GM23338 (cell line): ENCODE measurements at regions not wholly inside any gene's neighbourhood (a gene's known extent, or its start where the extent isn't known, plus 50 kb on each side); places are given as distances from the start of the nearest gene placed in this dataset.

Experiments
- ATAC-seq: fragments of 200-7000 bp; cut with Tn5 transposase; 3 replicates; pipeline ENCODE4 v1.9.1; 2020
- DNase-seq: peaks from one replicate; pipeline ENCODE4 v3.0.0-alpha.2; 2015; ENCODE audit warnings: low spot score
- H2AFZ ChIP-seq: fragments of 200-600 bp; sonication (generic); 2 replicates; pipeline ENCODE4 v1.8.0; 2016; ENCODE audit warnings: antibody characterized with exemption, mild to moderate bottlenecking, moderate library complexity
- H3F3A ChIP-seq: fragments of 200-600 bp; sonication (generic); replicated peaks from 2 replicates; pipeline ENCODE4 v1.8.0; 2017; ENCODE audit warnings: antibody characterized with exemption, mixed run types, low read depth
- H3K27ac ChIP-seq: fragments of 200-600 bp; sonication (generic); 2 replicates; pipeline ENCODE4 v1.6.1; 2016; ENCODE audit warnings: low read depth
- H3K27me3 ChIP-seq: fragments of 200-600 bp; sonication (generic); 2 replicates; pipeline ENCODE4 v1.8.0; 2016; ENCODE audit warnings: mild to moderate bottlenecking, mixed run types, moderate library complexity; ENCODE audit not compliant: insufficient read depth
- H3K36me3 ChIP-seq: fragments of 200-600 bp; sonication (generic); 2 replicates; pipeline ENCODE4 v1.8.0; 2016; ENCODE audit warnings: mild to moderate bottlenecking; ENCODE audit not compliant: insufficient read depth
- H3K4me1 ChIP-seq: fragments of 200-600 bp; sonication (generic); 2 replicates; pipeline ENCODE4 v1.8.0; 2016; ENCODE audit warnings: mild to moderate bottlenecking, moderate library complexity; ENCODE audit not compliant: insufficient read depth
- H3K4me2 ChIP-seq: fragments of 200-600 bp; sonication (generic); 2 replicates; pipeline ENCODE4 v1.7.1; 2017; ENCODE audit warnings: mixed run types
- H3K4me3 ChIP-seq: fragments of 200-600 bp; sonication (generic); 2 replicates; pipeline ENCODE4 v1.6.1; 2016; ENCODE audit warnings: mixed run types
- H3K79me2 ChIP-seq: fragments of 200-600 bp; sonication (generic); replicated peaks from 2 replicates; pipeline ENCODE4 v1.8.0; 2017; ENCODE audit warnings: mild to moderate bottlenecking; ENCODE audit not compliant: insufficient read depth
- H3K9me2 ChIP-seq: fragments of 200-600 bp; sonication (generic); 2 replicates; pipeline ENCODE4 v1.8.0; 2017; ENCODE audit not compliant: insufficient read depth
- H4K20me1 ChIP-seq: fragments of 200-600 bp; sonication (generic); replicated peaks from 2 replicates; pipeline ENCODE4 v1.8.0; 2017; ENCODE audit warnings: mild to moderate bottlenecking; ENCODE audit not compliant: insufficient read depth
- H3K27ac Mint-ChIP-seq: 2 replicates; pipeline ENCODE4 v1.8.0; 2020; ENCODE audit warnings: inconsistent platforms, mild to moderate bottlenecking, moderate library complexity, mixed read lengths
- H3K27me3 Mint-ChIP-seq: 3 replicates; pipeline ENCODE4 v1.8.0; 2022; ENCODE audit warnings: low read depth, mild to moderate bottlenecking, moderate library complexity, mixed read lengths, inconsistent platforms; ENCODE audit not compliant: insufficient read depth, poor library complexity
- H3K36me3 Mint-ChIP-seq: 3 replicates; pipeline ENCODE4 v1.8.0; 2021; ENCODE audit warnings: low read depth, mild to moderate bottlenecking, inconsistent platforms, moderate library complexity, mixed read lengths
- H3K4me1 Mint-ChIP-seq: 3 replicates; pipeline ENCODE4 v1.8.0; 2020; ENCODE audit warnings: mild to moderate bottlenecking, inconsistent platforms, mixed read lengths
- H3K4me3 Mint-ChIP-seq: 3 replicates; pipeline ENCODE4 v1.8.0; 2021; ENCODE audit warnings: moderate library complexity, mild to moderate bottlenecking, inconsistent platforms, mixed read lengths
- H3K9me3 Mint-ChIP-seq: 3 replicates; pipeline ENCODE4 v1.8.0; 2020; ENCODE audit warnings: moderate library complexity, mild to moderate bottlenecking, inconsistent platforms, mixed read lengths
- CREB1 ChIP-seq: fragments of 250-450 bp; sonication (Bioruptor Pico); IDR thresholded peaks from 2 replicates; pipeline ENCODE4 v1.5.0; 2020; ENCODE audit warnings: low read depth, mild to moderate bottlenecking, moderate library complexity
- ETS1 ChIP-seq: IDR thresholded peaks from 2 replicates; pipeline ENCODE4 v1.6.1; 2016; ENCODE audit warnings: antibody characterized with exemption
- EZH2 ChIP-seq: fragments of 200-600 bp; sonication (generic); IDR thresholded peaks from one replicate; pipeline ENCODE4 v1.8.0; 2017; ENCODE audit warnings: antibody characterized with exemption, mild to moderate bottlenecking, low read depth; ENCODE audit not compliant: unreplicated experiment
- EZH2phosphoT487 ChIP-seq: fragments of 200-600 bp; sonication (generic); IDR thresholded peaks from one replicate; pipeline ENCODE4 v1.8.1; 2018; ENCODE audit warnings: antibody characterized with exemption; ENCODE audit not compliant: unreplicated experiment
- JUNB ChIP-seq: IDR thresholded peaks from one replicate; pipeline ENCODE4 v1.6.1; 2016; ENCODE audit warnings: antibody characterized with exemption; ENCODE audit not compliant: unreplicated experiment
- NANOG ChIP-seq: IDR thresholded peaks from 2 replicates; pipeline ENCODE4 v1.6.1; 2016; ENCODE audit warnings: antibody characterized with exemption, borderline replicate concordance
- POLR2AphosphoS5 ChIP-seq: IDR thresholded peaks from 2 replicates; pipeline ENCODE4 v1.6.1; 2016; ENCODE audit warnings: antibody characterized with exemption, low read depth
- STAT1 ChIP-seq: IDR thresholded peaks from one replicate; pipeline ENCODE4 v1.6.1; 2016; ENCODE audit warnings: antibody characterized with exemption; ENCODE audit not compliant: unreplicated experiment
- ZNF114 ChIP-seq: fragments of 250-450 bp; sonication (Bioruptor Pico); IDR thresholded peaks from 2 replicates; pipeline ENCODE4 v1.5.0; 2020; ENCODE audit warnings: mild to moderate bottlenecking, moderate library complexity
- ZNF331 ChIP-seq: fragments of 250-450 bp; sonication (Bioruptor Pico); IDR thresholded peaks from 2 replicates; pipeline ENCODE4 v1.5.0; 2020; ENCODE audit warnings: low read depth, mild to moderate bottlenecking, moderate library complexity
- TF ChIP-seq, protein P1 (sequence below): fragments of 250-450 bp; sonication (Bioruptor Pico); IDR thresholded peaks from 2 replicates; pipeline ENCODE4 v1.5.0; 2020; ENCODE audit warnings: mild to moderate bottlenecking, moderate library complexity
- TF ChIP-seq, protein P2 (sequence below), 2 experiments: fragments of 200-600 bp in 1 of 2; sonication (generic) in 1 of 2; conservative IDR thresholded peaks; 2 replicates each; pipeline versions ENCODE4 v1.5.1 to v1.6.1; 2016 to 2017; ENCODE audit warnings: antibody characterized with exemption in 2 of 2, low read depth in 2 of 2, mild to moderate bottlenecking in 2 of 2, moderate library complexity in 1 of 2
- TF ChIP-seq, protein P3 (sequence below): IDR thresholded peaks from one replicate; pipeline ENCODE4 v1.6.1; 2018; ENCODE audit warnings: antibody characterized with exemption; ENCODE audit not compliant: unreplicated experiment

- no peaks in the 10 kb centered on the region for H3F3A ChIP-seq
- Mint-ChIP-seq H3K9me3 (no peaks in the 10 kb centered on the region; the same call in 2 of the 3 replicates), H3K27me3 (peaks cover 4% of the 10 kb centered on the region), H3K36me3 (no peaks in the 10 kb centered on the region), H3K4me3 (no peak overlapping the region), H3K27ac (no peak overlapping the region), H3K4me1 (peaks cover 17% of the 10 kb centered on the region)
- no peaks in the 10 kb centered on the region for H4K20me1 ChIP-seq
- no peak overlapping the region for H2AFZ ChIP-seq
- DNase-seq: no peak
- H3K27ac ChIP-seq: no peak overlapping the region
- no peaks in the 10 kb centered on the region for H3K9me2 ChIP-seq
- H3K79me2 ChIP-seq: no peaks in the 10 kb centered on the region
- no peak for ATAC-seq
- no peak overlapping the region for H3K4me3 ChIP-seq
- H3K36me3 ChIP-seq: no peaks in the 10 kb centered on the region
- H3K4me1 ChIP-seq: no peaks in the 10 kb centered on the region
- TF ChIP-seq NANOG: no peak
- TF ChIP-seq POLR2AphosphoS5: no peak
- no peak for TF ChIP-seq ZNF114
- TF ChIP-seq, protein P1, sequence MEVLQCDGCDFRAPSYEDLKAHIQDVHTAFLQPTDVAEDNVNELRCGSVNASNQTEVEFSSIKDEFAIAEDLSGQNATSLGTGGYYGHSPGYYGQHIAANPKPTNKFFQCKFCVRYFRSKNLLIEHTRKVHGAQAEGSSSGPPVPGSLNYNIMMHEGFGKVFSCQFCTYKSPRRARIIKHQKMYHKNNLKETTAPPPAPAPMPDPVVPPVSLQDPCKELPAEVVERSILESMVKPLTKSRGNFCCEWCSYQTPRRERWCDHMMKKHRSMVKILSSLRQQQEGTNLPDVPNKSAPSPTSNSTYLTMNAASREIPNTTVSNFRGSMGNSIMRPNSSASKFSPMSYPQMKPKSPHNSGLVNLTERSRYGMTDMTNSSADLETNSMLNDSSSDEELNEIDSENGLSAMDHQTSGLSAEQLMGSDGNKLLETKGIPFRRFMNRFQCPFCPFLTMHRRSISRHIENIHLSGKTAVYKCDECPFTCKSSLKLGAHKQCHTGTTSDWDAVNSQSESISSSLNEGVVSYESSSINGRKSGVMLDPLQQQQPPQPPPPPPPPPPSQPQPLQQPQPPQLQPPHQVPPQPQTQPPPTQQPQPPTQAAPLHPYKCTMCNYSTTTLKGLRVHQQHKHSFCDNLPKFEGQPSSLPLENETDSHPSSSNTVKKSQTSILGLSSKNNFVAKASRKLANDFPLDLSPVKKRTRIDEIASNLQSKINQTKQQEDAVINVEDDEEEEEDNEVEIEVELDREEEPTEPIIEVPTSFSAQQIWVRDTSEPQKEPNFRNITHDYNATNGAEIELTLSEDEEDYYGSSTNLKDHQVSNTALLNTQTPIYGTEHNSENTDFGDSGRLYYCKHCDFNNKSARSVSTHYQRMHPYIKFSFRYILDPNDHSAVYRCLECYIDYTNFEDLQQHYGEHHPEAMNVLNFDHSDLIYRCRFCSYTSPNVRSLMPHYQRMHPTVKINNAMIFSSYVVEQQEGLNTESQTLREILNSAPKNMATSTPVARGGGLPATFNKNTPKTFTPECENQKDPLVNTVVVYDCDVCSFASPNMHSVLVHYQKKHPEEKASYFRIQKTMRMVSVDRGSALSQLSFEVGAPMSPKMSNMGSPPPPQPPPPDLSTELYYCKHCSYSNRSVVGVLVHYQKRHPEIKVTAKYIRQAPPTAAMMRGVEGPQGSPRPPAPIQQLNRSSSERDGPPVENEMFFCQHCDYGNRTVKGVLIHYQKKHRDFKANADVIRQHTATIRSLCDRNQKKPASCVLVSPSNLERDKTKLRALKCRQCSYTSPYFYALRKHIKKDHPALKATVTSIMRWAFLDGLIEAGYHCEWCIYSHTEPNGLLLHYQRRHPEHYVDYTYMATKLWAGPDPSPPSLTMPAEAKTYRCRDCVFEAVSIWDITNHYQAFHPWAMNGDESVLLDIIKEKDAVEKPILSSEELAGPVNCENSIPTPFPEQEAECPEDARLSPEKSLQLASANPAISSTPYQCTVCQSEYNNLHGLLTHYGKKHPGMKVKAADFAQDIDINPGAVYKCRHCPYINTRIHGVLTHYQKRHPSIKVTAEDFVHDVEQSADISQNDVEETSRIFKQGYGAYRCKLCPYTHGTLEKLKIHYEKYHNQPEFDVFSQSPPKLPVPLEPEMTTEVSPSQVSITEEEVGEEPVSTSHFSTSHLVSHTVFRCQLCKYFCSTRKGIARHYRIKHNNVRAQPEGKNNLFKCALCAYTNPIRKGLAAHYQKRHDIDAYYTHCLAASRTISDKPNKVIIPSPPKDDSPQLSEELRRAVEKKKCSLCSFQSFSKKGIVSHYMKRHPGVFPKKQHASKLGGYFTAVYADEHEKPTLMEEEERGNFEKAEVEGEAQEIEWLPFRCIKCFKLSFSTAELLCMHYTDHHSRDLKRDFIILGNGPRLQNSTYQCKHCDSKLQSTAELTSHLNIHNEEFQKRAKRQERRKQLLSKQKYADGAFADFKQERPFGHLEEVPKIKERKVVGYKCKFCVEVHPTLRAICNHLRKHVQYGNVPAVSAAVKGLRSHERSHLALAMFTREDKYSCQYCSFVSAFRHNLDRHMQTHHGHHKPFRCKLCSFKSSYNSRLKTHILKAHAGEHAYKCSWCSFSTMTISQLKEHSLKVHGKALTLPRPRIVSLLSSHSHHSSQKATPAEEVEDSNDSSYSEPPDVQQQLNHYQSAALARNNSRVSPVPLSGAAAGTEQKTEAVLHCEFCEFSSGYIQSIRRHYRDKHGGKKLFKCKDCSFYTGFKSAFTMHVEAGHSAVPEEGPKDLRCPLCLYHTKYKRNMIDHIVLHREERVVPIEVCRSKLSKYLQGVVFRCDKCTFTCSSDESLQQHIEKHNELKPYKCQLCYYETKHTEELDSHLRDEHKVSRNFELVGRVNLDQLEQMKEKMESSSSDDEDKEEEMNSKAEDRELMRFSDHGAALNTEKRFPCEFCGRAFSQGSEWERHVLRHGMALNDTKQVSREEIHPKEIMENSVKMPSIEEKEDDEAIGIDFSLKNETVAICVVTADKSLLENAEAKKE (CRISPR knock-in tag): no peak
- TF ChIP-seq ZNF331 (CRISPR knock-in tag): no peak
- no peak for TF ChIP-seq JUNB
- no peak for TF ChIP-seq STAT1
- TF ChIP-seq, protein P2, sequence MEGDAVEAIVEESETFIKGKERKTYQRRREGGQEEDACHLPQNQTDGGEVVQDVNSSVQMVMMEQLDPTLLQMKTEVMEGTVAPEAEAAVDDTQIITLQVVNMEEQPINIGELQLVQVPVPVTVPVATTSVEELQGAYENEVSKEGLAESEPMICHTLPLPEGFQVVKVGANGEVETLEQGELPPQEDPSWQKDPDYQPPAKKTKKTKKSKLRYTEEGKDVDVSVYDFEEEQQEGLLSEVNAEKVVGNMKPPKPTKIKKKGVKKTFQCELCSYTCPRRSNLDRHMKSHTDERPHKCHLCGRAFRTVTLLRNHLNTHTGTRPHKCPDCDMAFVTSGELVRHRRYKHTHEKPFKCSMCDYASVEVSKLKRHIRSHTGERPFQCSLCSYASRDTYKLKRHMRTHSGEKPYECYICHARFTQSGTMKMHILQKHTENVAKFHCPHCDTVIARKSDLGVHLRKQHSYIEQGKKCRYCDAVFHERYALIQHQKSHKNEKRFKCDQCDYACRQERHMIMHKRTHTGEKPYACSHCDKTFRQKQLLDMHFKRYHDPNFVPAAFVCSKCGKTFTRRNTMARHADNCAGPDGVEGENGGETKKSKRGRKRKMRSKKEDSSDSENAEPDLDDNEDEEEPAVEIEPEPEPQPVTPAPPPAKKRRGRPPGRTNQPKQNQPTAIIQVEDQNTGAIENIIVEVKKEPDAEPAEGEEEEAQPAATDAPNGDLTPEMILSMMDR (conservative IDR thresholded peaks at IDR 0.05; ENCODE audit: low read depth in 2 of 2): no peak
- TF ChIP-seq, protein P3, sequence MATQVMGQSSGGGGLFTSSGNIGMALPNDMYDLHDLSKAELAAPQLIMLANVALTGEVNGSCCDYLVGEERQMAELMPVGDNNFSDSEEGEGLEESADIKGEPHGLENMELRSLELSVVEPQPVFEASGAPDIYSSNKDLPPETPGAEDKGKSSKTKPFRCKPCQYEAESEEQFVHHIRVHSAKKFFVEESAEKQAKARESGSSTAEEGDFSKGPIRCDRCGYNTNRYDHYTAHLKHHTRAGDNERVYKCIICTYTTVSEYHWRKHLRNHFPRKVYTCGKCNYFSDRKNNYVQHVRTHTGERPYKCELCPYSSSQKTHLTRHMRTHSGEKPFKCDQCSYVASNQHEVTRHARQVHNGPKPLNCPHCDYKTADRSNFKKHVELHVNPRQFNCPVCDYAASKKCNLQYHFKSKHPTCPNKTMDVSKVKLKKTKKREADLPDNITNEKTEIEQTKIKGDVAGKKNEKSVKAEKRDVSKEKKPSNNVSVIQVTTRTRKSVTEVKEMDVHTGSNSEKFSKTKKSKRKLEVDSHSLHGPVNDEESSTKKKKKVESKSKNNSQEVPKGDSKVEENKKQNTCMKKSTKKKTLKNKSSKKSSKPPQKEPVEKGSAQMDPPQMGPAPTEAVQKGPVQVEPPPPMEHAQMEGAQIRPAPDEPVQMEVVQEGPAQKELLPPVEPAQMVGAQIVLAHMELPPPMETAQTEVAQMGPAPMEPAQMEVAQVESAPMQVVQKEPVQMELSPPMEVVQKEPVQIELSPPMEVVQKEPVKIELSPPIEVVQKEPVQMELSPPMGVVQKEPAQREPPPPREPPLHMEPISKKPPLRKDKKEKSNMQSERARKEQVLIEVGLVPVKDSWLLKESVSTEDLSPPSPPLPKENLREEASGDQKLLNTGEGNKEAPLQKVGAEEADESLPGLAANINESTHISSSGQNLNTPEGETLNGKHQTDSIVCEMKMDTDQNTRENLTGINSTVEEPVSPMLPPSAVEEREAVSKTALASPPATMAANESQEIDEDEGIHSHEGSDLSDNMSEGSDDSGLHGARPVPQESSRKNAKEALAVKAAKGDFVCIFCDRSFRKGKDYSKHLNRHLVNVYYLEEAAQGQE: no peak
- no peak for TF ChIP-seq ETS1
- no peak for TF ChIP-seq CREB1 (CRISPR knock-in tag)
- TF ChIP-seq EZH2: no peak
- no peak for TF ChIP-seq EZH2phosphoT487
- no peaks in the 10 kb centered on the region for H3K27me3 ChIP-seq
- H3K4me2 ChIP-seq: no peak overlapping the region
These were observed 264.0 kb downstream of the ENGASE start for GRCh38 chr17:79338604-79339003.
